Stimulated activated CD8-positive, alpha-beta memory T cell treated with anti-CD3 and anti-CD28 coated beads, Interleukin-4, amount 100 ng/mL, for 48 hours (primary cell): ENCODE measurements at regions not wholly inside any gene's neighbourhood (a gene's known extent, or its start where the extent isn't known, plus 50 kb on each side); places are given as distances from the start of the nearest gene placed in this dataset.
"Not testable (repeated sequence)": the region's sequence is repeated elsewhere in the genome, so short reads cannot be mapped to it uniquely, and the experiment has no call there.

Experiments used
- DNase-seq: peaks from one replicate; pipeline ENCODE4 v3.0.0-alpha.2; 2020

DNA sequence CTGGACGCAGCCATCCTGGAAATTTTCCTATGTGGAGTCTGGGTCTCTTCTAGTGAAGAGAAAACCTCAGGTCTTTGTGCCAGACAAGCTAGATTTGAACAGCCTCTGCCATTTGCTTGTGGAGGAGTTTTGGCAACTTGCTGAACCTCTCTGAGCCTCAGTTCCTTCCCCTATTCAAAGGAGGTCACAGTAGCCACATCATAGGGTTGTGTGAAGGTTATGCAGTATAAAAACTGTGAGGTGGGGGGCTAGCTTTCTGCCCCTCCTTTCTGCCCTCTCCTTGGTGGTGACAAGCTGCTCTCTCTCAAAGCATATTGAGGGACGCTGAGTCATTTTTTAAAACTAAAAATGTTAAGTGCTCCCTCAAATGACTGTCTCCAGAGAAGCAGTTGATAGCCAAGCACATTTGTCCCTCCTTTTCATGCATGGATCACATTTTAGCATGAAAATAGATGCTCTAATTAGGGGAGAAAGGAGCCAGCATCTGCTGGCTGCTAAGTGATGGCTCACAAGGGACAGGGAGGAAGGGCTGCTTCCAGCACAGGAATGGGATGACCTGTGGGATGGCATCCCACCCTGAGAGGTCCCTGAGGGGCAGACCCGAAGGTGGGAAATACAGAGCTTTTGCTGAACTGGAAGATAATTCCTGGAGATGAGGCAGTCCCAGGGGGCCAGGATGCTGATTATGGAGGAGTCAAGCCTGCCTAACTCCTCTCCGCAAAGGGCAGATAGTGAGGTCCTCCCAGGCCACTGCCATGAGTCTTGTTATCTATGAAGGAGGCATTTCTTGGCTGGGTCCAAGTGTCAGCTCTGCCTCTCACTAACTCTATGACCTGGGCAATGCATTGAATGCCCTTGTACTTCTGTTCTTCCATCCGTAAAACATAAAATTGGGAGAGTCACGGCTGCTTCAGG is 218.8 kb downstream of the RAB11FIP4 start:
- DNase-seq = no peak

DNA sequence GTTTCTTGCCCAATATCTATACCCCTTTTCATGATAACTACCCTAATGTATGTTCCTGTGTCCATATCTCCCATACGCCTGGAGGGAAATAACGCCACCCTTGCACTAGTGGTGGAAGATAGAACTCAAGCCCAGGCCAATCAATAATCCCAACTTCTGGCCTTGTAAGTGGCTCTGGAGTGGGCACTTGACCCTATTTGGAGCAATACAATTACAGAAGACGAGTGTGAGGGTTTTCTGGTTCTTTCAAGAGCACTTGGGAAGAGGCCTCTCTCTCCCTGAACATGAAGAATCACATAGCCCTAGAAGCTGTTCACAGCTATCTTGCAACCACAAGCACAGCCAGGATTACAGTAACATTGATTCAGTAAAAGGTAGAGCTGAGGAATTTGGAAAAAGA is 217.9 kb downstream of the RAB11FIP4 start:
- no peak for DNase-seq

DNA sequence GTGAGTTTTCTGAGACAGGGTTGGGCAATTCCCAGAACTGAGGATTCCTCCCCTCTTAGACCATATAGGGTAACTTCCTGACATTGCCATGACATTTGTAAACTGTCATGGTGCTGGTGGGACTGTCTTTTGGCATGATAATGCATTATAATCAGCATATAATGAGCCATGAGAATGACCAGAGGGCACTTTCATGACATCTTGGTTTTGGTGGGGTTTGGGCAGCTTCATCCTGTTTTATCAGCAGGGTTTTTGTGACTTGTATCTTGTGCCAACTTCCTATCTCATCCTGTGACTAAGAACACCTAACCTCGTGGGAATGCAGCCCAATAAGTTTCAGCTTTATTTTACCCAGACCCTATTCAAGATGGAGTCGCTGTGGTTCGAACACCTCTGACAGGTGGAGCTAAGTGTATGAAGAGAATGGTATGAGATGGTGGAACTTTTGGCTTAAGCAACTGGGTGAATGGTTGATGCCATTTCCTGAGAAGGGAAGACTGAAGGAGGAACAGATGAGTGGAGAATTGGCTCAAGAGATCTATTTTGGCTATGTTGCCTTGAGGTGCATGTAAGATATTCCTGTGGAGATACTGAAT is 217.3 kb downstream of the RAB11FIP4 start:
- DNase-seq = no peak

DNA sequence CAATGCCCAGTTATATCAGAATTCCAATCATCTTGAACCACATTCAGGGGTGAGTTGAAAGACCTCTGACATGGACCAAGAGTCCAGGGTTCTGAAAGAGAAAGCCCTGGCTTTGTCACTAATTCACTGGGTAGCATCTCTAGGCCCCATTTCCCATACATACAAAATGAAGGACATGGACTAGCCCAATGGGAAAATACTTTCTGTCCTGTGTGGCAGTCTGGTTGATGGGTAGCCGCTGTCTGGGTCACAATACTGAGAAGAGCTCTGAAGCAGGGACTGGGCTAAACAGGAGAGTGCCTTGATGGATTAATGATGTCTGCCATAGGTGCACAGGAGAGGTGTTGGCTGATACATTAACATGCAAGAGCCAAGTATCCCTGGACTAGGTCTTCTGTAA is 214.3 kb downstream of the RAB11FIP4 start:
- no peak for DNase-seq

DNA sequence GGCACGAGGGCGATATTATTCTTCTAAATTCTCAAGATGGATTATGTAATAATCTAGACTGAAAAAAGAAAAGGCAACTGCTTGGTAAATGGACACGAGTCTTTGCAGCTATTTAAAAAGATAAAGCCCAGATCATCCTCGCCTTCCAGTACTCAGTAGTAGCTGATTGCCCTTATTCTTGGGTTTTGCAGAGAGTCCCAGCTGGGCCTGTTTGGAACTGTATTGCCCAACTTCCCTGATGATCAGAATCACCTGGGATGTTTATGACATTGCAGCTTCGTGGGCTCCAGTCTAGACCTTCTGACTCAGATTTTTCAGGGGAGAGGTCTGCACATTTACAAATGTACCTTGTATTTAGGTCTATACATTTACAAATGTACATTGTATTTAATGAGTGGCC is 213.5 kb downstream of the RAB11FIP4 start:
- DNase-seq = no peak

DNA sequence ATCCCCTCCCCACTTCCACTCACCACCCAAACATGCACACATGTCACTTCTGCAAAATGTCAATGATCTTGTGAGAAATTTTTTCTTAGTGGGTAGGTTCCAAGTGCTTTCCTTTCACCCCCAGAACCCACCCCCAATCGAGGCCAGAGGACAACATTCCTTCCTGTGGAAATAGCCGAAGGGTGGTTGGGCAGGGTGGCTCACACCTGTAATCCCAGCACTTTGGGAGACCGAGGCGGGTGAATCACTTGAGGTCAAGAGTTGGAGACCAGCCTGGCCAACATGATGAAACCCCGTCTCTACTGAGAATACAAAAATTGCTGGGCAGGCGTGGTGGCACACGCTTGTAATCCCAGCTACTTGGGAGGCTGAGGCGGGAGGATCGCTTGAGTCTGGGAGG is 208.7 kb downstream of the RAB11FIP4 start:
- not testable (repeated sequence) for DNase-seq

DNA sequence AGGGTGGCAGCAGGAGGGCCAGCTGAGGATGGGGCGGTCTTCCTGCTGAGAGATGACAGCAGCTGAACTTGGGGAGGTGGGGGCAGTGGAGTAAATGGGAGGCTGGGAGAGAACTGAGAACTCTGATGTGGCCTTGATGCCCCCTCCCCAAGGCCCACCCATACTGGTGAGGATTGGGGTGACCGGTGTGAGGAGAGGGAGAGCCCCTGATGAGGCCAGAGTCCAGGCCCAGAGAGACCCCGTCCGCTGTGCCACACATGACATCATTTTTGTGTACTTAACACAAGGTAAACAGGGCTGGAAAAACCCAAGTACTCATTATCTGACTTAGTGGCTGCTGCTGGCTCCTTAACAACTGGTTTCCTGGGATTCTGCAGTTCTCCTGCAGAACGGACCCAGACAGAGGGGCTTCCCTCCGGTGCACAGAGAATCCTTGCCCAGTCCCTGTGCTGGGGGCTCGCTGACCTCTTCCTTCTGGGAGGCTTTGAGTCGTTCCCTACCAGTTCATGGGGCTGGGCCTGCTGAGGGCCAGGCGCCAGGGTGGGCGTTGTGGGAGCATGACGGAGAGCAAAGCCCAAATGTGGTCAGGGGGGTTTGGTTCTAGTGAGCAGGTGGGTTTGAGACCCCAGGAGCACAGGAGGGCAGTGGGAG is 207.6 kb downstream of the RAB11FIP4 start:
- no peak for DNase-seq

DNA sequence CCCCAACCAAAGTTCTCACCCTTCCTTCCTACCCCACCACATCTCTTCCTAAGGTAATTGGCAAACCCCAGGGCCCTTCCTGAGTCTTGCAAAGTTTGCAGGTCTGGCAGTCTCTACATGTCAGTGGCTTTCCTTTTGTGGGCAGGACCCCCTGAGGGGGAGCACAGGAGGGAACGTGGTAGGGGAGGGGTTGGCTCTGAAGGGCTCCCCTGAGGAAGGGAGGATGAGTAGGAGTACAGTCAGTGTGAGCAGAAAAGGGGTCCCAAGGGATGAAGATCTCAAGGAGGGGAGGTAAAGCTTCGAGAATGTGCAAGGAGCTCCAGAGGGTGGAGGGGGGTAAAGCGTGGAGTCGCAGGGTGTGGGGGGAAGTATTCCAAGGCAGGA is 206.9 kb downstream of the RAB11FIP4 start:
- no peak for DNase-seq

DNA sequence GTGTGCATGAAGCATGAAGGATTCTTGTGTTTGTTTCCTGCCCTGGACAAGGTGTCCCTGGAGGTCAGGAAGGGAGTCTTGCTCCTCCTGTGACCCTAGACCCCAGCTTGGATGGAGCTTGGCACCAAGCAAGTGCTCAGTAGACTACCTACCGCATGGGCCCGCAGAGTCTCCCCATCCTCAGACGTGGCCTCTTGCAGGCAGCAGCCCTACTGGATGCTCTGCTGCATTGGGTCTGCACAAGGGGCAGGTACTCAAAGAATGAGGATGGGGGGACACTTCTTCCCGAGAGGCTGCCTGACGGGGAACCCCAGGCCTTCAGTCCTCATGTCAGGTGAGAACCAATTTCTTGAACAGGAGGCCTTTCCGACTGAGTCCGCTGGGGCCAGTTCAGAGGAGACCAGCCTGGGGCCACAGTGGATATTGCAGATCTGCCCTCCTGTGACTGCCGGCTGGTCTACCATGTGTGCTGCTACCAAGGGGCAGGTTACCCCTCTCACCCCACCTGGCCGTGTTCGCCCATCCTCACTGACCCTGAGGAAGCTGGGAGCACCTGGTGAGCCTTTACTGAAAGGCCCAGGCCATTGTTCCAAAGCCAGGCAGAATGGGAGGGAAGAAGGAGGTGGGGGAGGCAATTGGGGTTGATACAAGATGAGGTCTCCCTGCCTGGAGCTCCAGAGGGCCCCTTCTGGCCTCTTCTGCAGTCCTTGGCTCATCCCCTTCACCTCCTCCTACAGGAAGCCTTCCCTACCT is 206.3 kb downstream of the RAB11FIP4 start:
- DNase-seq = no peak

DNA sequence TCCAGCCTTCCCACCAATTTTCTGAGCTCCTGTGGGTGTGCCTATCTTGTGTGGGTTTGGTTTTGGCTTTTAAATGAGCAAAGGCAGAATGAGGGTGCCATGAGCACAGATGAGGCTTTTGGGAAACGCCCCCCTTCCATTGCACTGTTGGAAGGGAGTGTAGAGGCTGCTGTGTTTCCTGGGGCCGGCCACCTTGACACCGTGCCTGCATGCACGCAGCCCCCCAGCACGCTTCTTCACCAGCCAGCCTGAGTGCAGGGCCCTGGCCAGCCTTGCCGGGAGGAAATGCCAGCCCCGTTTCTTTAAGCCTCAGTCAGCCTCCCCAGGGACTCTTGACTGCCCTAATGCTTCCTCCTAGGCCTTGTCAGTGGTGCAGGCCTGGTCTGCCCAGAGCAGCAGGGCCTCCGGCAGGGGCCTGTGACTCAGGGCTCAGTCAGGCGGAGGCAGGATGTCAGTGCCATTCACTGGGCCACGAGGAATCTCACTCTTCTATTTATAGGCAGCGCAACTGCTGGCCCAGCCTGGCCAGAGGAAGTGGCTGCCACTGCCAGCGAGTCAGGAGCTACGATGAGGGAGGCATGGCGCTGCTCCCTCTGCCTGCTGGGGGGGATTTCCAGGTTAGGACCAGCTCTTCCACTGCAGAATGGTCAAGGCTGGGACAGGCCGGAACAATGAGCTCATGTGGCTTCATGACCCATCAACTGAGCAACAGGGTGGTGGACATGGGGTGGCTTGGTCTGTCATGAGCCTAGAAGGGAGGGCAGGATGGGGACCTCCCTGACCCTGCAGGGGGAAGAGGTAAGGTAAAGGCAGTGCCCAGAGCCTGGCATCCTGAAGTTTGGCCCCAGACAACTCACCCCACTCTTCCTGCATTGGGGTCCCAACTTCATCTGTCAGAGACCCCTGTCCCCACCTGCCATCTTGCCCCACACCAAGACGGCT is 205.2 kb downstream of the RAB11FIP4 start:
- peak; percentile 34 for DNase-seq

DNA sequence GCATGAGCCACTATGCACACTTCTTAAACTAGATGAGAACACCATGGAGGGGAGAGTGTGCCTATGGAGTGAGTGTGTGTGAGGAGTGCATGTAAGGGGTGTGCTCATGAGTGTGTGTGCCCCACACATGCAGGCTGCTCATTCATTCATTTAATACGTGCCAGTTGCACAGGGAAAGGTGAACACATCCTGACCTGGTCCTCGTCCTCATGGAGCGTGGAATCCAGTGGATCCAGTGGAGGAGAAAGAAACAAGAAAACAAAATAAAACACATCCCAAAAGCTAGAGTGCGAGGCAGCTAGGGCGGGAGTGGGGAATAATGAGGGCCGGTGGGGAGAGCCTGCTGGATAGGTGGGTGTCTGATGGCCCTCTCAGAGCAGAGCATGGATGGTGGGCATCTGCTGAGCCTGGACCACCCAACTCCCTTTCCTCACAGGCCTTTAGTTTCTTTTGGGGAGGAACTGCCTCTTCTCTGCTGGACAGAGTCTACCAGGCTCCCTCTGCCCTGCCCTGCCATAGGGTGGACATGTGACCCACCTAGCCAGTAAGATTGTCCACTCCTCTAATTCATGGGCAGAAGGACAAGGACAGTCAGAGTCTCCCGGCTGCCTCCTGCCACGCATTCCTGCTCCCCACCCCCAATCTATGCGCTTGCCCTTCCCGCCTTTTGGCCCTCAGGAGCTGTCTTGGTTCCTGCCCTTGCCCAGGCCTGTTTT is 204.3 kb downstream of the RAB11FIP4 start:
- DNase-seq = no peak

DNA sequence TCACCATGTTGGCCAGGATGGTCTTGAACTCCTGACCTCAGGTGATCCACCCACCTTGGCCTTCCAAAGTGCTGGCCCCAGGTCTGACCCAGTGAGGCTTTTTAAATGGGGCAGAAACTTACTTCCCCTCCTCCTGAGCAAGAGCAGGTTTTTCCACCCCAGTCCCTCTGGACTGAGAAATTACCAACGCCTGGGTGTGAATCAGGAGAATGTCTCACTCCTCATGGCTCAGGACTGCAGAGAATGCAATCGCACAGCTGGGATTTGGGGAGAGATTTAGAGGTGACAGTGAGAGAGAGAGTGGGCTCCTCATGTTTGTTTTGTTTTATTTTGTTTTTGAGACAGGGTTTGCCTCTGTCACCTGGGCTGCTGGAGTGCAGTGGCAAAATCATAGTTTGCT is 203.6 kb downstream of the RAB11FIP4 start:
- no peak for DNase-seq

DNA sequence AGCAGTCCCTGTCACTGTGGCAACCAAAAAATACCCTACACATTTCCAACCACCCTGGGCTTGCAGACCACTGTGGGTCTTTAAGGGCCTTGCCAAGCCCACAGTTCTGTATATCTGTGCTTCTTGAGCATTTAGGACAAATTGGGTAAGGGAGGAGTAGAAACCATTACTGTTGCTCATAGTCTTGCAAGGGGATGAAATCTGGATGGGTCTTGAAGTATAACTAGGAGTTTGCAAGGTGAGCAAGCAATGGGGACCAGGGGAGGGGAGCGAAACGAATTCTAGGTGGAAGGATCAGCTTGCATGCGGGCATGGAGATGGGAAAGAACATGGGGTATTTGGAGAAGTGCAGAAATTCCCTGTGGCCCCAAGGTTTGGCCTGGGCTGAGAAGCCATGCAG is 202.9 kb downstream of the RAB11FIP4 start:
- no peak for DNase-seq

DNA sequence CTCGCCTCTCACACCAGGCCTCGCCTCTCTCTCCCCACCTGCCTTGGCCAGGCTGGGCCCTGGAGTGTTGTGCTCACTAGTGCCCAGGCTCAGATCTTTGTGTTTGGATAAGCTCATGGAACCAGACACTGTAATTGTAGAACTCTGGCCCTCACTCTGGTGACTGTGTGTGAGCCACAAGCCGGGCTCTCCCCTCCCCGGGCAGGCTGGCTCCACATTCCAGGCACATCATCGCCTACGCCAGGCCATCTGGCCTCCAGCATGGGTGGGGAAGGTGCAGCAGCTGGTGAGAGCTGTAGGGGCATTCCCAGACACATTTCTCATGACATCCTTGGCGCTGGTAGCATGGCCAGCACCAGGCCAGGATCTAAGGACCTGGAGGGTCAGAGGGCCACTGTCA is 202.3 kb downstream of the RAB11FIP4 start:
- no peak for DNase-seq

DNA sequence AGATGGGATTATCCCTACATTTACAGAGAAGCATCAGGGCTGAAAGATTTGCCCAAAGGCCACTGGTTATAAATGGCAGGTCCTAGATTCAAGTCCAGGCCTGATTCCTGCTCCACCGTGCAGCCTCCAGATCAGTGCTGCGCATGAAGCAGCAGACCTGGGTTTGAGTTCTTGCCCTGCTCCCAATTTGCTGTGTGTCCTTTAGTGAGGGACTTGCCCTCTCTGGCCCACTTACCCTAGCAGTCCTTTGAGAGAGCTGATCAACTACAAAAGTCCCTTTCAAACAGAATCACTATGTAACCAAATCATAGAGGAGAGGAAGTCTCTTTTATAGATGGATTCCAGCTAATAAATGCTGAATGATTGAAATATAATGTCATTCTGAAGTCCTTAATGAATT is 200.4 kb downstream of the RAB11FIP4 start:
- DNase-seq = no peak

DNA sequence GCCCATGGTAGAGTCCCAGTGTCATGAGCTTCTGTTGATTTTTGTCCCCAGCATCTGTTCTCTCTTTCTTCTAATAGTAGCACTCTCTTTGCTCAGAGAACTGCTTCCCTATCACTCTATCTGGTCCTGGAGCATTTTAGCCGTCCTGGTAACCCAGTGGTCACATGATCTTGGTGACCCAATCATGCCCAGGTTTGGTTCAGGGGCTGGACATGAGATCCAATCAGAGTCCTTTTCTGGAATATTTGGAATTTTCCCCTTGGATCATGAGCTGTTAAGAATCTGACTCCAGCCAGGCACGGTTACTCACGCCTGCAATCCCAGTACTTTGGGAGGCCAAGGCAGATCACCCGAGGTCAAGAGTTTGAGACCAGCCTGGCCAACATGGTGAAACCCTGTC is 197.0 kb downstream of the RAB11FIP4 start:
- no peak for DNase-seq

DNA sequence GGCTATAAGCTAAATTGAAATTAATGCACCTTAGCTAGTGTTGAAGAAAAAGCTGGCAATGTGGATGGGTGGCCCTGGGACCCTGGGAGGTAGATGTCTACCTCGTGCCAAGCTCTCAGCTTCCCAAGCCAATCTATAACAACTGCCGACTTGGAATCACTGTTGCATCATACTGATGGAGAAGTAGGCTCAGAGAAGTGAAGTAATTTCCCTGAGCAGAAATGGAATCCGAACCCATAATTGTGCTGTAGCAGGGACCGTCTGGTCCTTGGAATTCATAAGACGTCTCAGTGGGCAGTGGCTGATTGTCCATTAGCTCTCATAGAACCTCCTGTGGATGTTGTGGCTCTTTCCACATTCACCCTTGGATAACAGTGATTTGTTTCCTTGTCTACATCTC is 196.6 kb downstream of the RAB11FIP4 start:
- no peak for DNase-seq
